IMR-90 (cell line): ENCODE measurements at regions not wholly inside any gene's neighbourhood (a gene's known extent, or its start where the extent isn't known, plus 50 kb on each side); places are given as distances from the start of the nearest gene placed in this dataset.

Source experiments
- ATAC-seq: fragments of 200-7000 bp; cut with Tn5 transposase; 2 replicates; pipeline ENCODE4 v1.9.1; 2020; ENCODE audit warnings: low read depth, mild to moderate bottlenecking, moderate library complexity
- BruUV-seq: library from RNA; stranded (reverse); fragments of 400-500 nt; replicated peaks from 2 replicates; lab custom pipeline; 2021; lab: Mats Ljungman, UMichigan
- CTCF ChIA-PET: fragments of 300-600 bp; formaldehyde crosslinking; extraction: SDS; loops from one replicate; lab custom pipeline; 2021; ENCODE audit warnings: antibody characterized with exemption; lab: Yijun Ruan, JAX
- POLR2A ChIA-PET: fragments of 300-600 bp; sonication (Branson Sonifier 250); formaldehyde crosslinking; loops from one replicate; lab custom pipeline; 2022; ENCODE audit warnings: antibody characterized with exemption; ENCODE audit not compliant: unreplicated experiment; lab: Charles Lee
- DNase-seq: peaks from one replicate; pipeline ENCODE4 v3.0.0; 2013
- H2AFZ ChIP-seq: replicated peaks from 2 replicates; pipeline ENCODE3; 2013; ENCODE audit warnings: low read length, mild to moderate bottlenecking; ENCODE audit not compliant: poor library complexity
- H2AK5ac ChIP-seq: 2 replicates; pipeline ENCODE4 v1.6.1; 2013; ENCODE audit warnings: low read depth, low read length, inconsistent platforms
- H2AK9ac ChIP-seq: replicated peaks from 2 replicates; pipeline ENCODE3; 2013; ENCODE audit warnings: mild to moderate bottlenecking, low read depth, low read length, moderate library complexity; ENCODE audit not compliant: poor library complexity
- H2BK120ac ChIP-seq: 2 replicates; pipeline ENCODE4 v1.6.1; 2013; ENCODE audit warnings: low read depth, low read length, inconsistent platforms
- H2BK15ac ChIP-seq: 3 replicates; pipeline ENCODE4 v1.6.1; 2013; ENCODE audit warnings: low read depth, low read length, inconsistent platforms
- H2BK20ac ChIP-seq: 2 replicates; pipeline ENCODE4 v1.6.1; 2013; ENCODE audit warnings: low read depth, mild to moderate bottlenecking, inconsistent platforms, low read length, moderate library complexity
- H2BK5ac ChIP-seq: 2 replicates; pipeline ENCODE4 v1.6.1; 2013; ENCODE audit warnings: mild to moderate bottlenecking, low read depth, low read length, inconsistent platforms; ENCODE audit not compliant: poor library complexity, severe bottlenecking
- H3K14ac ChIP-seq: replicated peaks from 2 replicates; pipeline ENCODE4 v1.6.1; 2013; ENCODE audit warnings: low read depth, low read length, inconsistent platforms
- H3K18ac ChIP-seq: 2 replicates; pipeline ENCODE4 v1.6.1; 2013; ENCODE audit warnings: low read depth, low read length, control low read depth
- H3K23ac ChIP-seq: 2 replicates; pipeline ENCODE4 v1.6.1; 2013; ENCODE audit warnings: low read depth, low read length, inconsistent platforms
- H3K27ac ChIP-seq: 2 replicates; pipeline ENCODE4 v1.5.1; 2013; ENCODE audit warnings: mild to moderate bottlenecking, control low read depth, low read length; ENCODE audit not compliant: insufficient read depth
- H3K27me3 ChIP-seq: 2 replicates; pipeline ENCODE4 v1.6.1; 2013; ENCODE audit warnings: low read length; ENCODE audit not compliant: control insufficient read depth, insufficient read depth
- H3K36me3 ChIP-seq: 2 replicates; pipeline ENCODE4 v1.6.1; 2013; ENCODE audit warnings: low read length, mixed read lengths; ENCODE audit not compliant: control insufficient read depth, insufficient read depth
- H3K4ac ChIP-seq: 2 replicates; pipeline ENCODE4 v1.6.1; 2013; ENCODE audit warnings: low read depth, low read length, inconsistent platforms
- H3K4me1 ChIP-seq: 2 replicates; pipeline ENCODE4 v1.6.1; 2013; ENCODE audit warnings: low read length, mixed read lengths; ENCODE audit not compliant: control insufficient read depth, insufficient read depth
- H3K4me2 ChIP-seq: 2 replicates; pipeline ENCODE4 v1.6.1; 2013; ENCODE audit warnings: low read depth, mild to moderate bottlenecking, control low read depth, low read length, moderate library complexity
- H3K4me3 ChIP-seq: 2 replicates; pipeline ENCODE4 v1.5.1; 2013; ENCODE audit warnings: low read depth, mild to moderate bottlenecking, control low read depth, low read length, moderate library complexity; ENCODE audit not compliant: insufficient read depth
- H3K56ac ChIP-seq: 2 replicates; pipeline ENCODE4 v1.6.1; 2013; ENCODE audit warnings: low read length, inconsistent platforms; ENCODE audit not compliant: insufficient read depth; ENCODE audit errors: extremely low read depth
- H3K79me1 ChIP-seq, 2 experiments: 2 replicates each; pipeline ENCODE4 v1.6.1; 2013; ENCODE audit warnings: low read length in 2 of 2, inconsistent platforms in 1 of 2, low read depth in 1 of 2
- H3K9ac ChIP-seq: 2 replicates; pipeline ENCODE4 v1.6.1; 2013; ENCODE audit warnings: low read depth, low read length, control low read depth
- H3K9me1 ChIP-seq: 2 replicates; pipeline ENCODE4 v1.6.1; 2013; ENCODE audit warnings: low read length, inconsistent platforms; ENCODE audit not compliant: insufficient read depth
- H3K9me3 ChIP-seq: 2 replicates; pipeline ENCODE4 v1.6.1; 2013; ENCODE audit warnings: low read length; ENCODE audit not compliant: control insufficient read depth, insufficient read depth
- H4K20me1 ChIP-seq: 2 replicates; pipeline ENCODE4 v1.6.1; 2013; ENCODE audit warnings: low read length, inconsistent platforms; ENCODE audit not compliant: insufficient read depth
- H4K5ac ChIP-seq: 2 replicates; pipeline ENCODE4 v1.6.1; 2013; ENCODE audit warnings: mild to moderate bottlenecking, low read depth, low read length, control low read depth
- H4K8ac ChIP-seq, 2 experiments: 2 replicates each; pipeline ENCODE4 v1.6.1; 2013; ENCODE audit warnings: low read depth in 2 of 2, low read length in 2 of 2, control low read depth in 1 of 2, inconsistent platforms in 1 of 2
- H4K91ac ChIP-seq: 2 replicates; pipeline ENCODE4 v1.6.1; 2013; ENCODE audit warnings: low read depth, low read length, inconsistent platforms; ENCODE audit not compliant: insufficient read depth
- BHLHE40 ChIP-seq: fragments of 150-350 bp; IDR thresholded peaks from 2 replicates; pipeline ENCODE4 v1.6.1; 2016; ENCODE audit warnings: mild to moderate bottlenecking, low read depth, low read length
- CHD1 ChIP-seq: IDR thresholded peaks from 2 replicates; pipeline ENCODE4 v1.6.1; 2012; ENCODE audit warnings: low read depth, low read length, improper control_type of control experiment
- MAFK ChIP-seq: IDR thresholded peaks from 2 replicates; pipeline ENCODE4 v1.6.1; 2012; ENCODE audit warnings: low read depth, low read length, improper control_type of control experiment
- MAZ ChIP-seq: IDR thresholded peaks from 2 replicates; pipeline ENCODE4 v1.6.1; 2012; ENCODE audit warnings: low read depth, mild to moderate bottlenecking, low read length, improper control_type of control experiment, moderate library complexity, borderline replicate concordance
- MXI1 ChIP-seq: IDR thresholded peaks from 2 replicates; pipeline ENCODE4 v1.6.1; 2012; ENCODE audit warnings: low read depth, mild to moderate bottlenecking, low read length, moderate library complexity, borderline replicate concordance
- POLR2A ChIP-seq: IDR thresholded peaks from 2 replicates; pipeline ENCODE4 v1.6.1; 2012; ENCODE audit warnings: mild to moderate bottlenecking, low read depth, low read length
- RAD21 ChIP-seq: IDR thresholded peaks from 2 replicates; pipeline ENCODE4 v1.6.1; 2012; ENCODE audit warnings: low read length, improper control_type of control experiment
- RCOR1 ChIP-seq: IDR thresholded peaks from 2 replicates; pipeline ENCODE4 v1.6.1; 2012; ENCODE audit warnings: mild to moderate bottlenecking, low read length, improper control_type of control experiment; ENCODE audit not compliant: insufficient replicate concordance
- RFX5 ChIP-seq: IDR thresholded peaks from 2 replicates; pipeline ENCODE4 v1.8.0; 2012; ENCODE audit warnings: low read depth, mild to moderate bottlenecking, low read length, moderate library complexity
- dilution Hi-C: fragments of 300-500 bp; cut with HindIII; formaldehyde crosslinking; loops from one replicate; pipeline ENCODE4 v1.14.3; 2018; ENCODE audit warnings: low sequenced_read_pairs; ENCODE audit not compliant: unreplicated experiment
- in situ Hi-C: fragments of 300-500 bp; cut with MboI; formaldehyde crosslinking; loops from 3 replicates; pipeline ENCODE4 v1.14.3; 2019; ENCODE audit warnings: low sequenced_read_pairs, inconsistent platforms, mixed read lengths
- intact Hi-C: fragments of 100-400 bp; cut with micrococcal nuclease; formaldehyde crosslinking; loops from 2 replicates; pipeline ENCODE4 v1.10.0; 2022
- TF ChIP-seq, protein P1 (sequence below): fragments of 150-350 bp; IDR thresholded peaks from 2 replicates; pipeline ENCODE4 v1.6.1; 2016; ENCODE audit warnings: low read depth, mild to moderate bottlenecking, low read length, moderate library complexity, borderline replicate concordance
- TF ChIP-seq, protein P2 (sequence below): conservative IDR thresholded peaks from 2 replicates; pipeline ENCODE4 v1.5.1; 2012; ENCODE audit warnings: mild to moderate bottlenecking, low read depth, low read length, improper control_type of control experiment

GRCh38 chr12:17414596-17414995, 675.4 kb downstream of the RERGL start:
- Histone ChIP-seq H2AK5ac (no peak overlapping the region), H2AK9ac (no peak overlapping the region), H3K4me3 (no peak overlapping the region), H3K4me1 (no peaks in the 10 kb centered on the region), H4K8ac (no peak overlapping the region), H4K20me1 (no peaks in the 10 kb centered on the region), H3K27ac (no peak overlapping the region), H3K14ac (no peak overlapping the region), H3K27me3 (no peaks in the 10 kb centered on the region), H4K5ac (no peak overlapping the region), H3K4ac (no peak overlapping the region), H3K9me3 (peaks cover 22% of the 10 kb centered on the region), H2BK15ac (no peak overlapping the region), H2AFZ (no peak overlapping the region), H3K9me1 (no peaks in the 10 kb centered on the region), H3K23ac (no peak overlapping the region), H4K91ac (no peak overlapping the region), H3K18ac (no peak overlapping the region), H3K36me3 (no peaks in the 10 kb centered on the region), H3K56ac (no peak overlapping the region), H3K79me1 (no peaks in the 10 kb centered on the region), H3K4me2 (no peak overlapping the region), H2BK5ac (no peak overlapping the region), H2BK20ac (no peak overlapping the region), H3K9ac (no peak overlapping the region), H2BK120ac (no peak overlapping the region)
- BruUV-seq = no TSS peak
- no peak for ATAC-seq
- dilution Hi-C loops (no loop called here), intact Hi-C loops (loop anchor here (1.0 kb wide), 1 partner anchor 28 kb away; no protein-coding TSS in a partner anchor), in situ Hi-C loops (no loop called here)
- ChIA-PET CTCF (no interaction called here), POLR2A (no interaction called here)
- TF ChIP-seq BHLHE40 = no peak
- TF ChIP-seq RFX5 = no peak
- TF ChIP-seq CHD1 = no peak
- TF ChIP-seq RAD21 = no peak
- TF ChIP-seq MXI1 = no peak
- TF ChIP-seq, protein P1, sequence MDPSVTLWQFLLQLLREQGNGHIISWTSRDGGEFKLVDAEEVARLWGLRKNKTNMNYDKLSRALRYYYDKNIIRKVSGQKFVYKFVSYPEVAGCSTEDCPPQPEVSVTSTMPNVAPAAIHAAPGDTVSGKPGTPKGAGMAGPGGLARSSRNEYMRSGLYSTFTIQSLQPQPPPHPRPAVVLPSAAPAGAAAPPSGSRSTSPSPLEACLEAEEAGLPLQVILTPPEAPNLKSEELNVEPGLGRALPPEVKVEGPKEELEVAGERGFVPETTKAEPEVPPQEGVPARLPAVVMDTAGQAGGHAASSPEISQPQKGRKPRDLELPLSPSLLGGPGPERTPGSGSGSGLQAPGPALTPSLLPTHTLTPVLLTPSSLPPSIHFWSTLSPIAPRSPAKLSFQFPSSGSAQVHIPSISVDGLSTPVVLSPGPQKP = no peak
- TF ChIP-seq RCOR1 = no peak
- TF ChIP-seq MAFK = no peak
- no peak for TF ChIP-seq MAZ
- TF ChIP-seq, protein P2, sequence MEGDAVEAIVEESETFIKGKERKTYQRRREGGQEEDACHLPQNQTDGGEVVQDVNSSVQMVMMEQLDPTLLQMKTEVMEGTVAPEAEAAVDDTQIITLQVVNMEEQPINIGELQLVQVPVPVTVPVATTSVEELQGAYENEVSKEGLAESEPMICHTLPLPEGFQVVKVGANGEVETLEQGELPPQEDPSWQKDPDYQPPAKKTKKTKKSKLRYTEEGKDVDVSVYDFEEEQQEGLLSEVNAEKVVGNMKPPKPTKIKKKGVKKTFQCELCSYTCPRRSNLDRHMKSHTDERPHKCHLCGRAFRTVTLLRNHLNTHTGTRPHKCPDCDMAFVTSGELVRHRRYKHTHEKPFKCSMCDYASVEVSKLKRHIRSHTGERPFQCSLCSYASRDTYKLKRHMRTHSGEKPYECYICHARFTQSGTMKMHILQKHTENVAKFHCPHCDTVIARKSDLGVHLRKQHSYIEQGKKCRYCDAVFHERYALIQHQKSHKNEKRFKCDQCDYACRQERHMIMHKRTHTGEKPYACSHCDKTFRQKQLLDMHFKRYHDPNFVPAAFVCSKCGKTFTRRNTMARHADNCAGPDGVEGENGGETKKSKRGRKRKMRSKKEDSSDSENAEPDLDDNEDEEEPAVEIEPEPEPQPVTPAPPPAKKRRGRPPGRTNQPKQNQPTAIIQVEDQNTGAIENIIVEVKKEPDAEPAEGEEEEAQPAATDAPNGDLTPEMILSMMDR = no peak
- TF ChIP-seq POLR2A = no peak
- DNase-seq = no peak
